Stimulated activated CD4-positive, alpha-beta T cell treated with anti-CD3 and anti-CD28 coated beads, TNF-alpha, amount 100 ng/mL, for 1 hour (primary cell): ENCODE measurements at regions not wholly inside any gene's neighbourhood (a gene's known extent, or its start where the extent isn't known, plus 50 kb on each side); places are given as distances from the start of the nearest gene placed in this dataset.
"Not testable (repeated sequence)": the region's sequence is repeated elsewhere in the genome, so short reads cannot be mapped to it uniquely, and the experiment has no call there.

Experiments used
- DNase-seq, 3 donors: peaks; one replicate each; pipeline ENCODE4 v3.0.0-alpha.2; 2020; ENCODE audit warnings: low read depth in 3 of 3, low spot score in 1 of 3

DNA sequence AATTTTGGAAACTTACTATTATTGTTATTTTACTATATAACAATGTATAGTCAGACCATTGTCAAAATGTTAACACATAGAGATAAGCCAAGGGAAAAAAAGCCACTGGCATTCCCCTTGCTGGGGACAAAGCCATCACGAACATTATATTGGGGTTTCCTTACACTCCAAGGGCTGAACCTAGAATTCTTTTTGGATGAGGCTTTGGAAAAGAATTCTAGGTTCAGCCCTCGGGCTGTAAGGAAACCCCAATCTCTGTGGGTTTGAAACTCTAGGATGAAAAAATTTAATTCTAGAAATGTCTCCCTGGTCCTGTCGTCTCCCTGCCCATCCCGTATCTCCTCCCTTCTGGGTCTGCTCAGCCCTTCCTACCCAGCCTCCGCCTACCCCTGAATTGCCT is 67.0 kb upstream of the SMAD6 start:
- no peak for DNase-seq

DNA sequence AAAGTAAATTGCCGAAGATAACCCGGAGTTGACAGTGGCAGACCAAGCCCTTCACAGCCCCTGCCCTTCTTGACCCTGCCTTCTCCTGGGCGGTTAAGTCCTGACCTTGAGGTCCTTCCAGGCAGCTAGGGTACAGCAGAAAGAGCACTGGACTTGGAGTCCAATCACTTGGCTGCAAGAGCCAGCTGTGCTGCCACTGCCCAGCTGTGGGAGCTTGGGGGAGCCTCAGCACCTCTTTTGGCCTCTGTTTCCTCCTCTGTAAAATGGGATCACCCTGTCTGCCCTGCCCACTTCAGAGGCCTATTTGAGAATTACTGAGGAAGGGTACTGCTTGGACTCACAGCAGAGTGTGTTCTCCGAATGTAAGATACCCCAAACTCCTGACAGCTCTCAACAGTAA is 66.2 kb upstream of the SMAD6 start:
- DNase-seq = no peak

DNA sequence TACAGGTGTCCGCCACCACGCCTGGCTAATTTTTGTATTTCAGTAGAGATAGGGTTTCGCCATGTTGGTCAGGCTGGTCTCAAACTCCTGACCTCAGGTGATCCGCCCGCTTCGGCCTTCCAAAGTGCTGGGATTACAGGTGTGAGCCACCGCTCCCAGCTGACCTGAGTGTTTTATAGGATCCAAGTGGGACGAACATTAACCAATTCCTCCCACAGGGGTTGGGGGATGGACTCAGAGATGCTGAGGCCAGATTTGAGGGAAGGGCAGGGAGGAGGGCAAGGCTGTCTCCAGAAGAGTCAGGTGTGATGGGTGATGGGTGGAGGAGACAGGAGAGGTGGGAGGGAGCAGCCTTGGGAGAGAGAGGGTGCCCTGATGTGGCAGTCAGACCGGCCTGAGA is 65.0 kb upstream of the SMAD6 start:
- not testable (repeated sequence) for DNase-seq

DNA sequence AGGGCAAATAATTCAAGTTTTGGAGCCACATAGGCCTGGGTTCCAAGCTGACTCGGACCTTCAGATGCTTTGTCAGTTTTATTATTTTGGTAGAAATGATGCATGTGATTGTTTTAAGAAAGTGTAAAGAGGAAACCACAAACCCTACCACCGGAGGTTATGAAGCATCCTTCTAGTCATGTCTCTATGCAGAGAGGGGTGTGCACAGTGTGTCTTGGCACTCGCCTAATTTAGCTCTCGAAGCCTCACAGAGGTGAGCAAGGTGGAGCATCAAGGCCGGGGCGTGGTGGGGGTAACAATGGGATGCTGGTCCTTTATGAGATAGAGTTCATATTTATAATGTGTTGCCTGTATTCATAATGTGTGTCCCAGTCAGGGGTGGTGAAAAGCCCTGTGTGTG is 63.7 kb upstream of the SMAD6 start:
- no peak for DNase-seq

- no peak for DNase-seq
Observed at GRCh38 chr15:66641485-66642315, 60.3 kb upstream of the SMAD6 start.

GRCh38 chr15:66642514-66642913 is 59.5 kb upstream of the SMAD6 start:
- DNase-seq = no peak

DNA sequence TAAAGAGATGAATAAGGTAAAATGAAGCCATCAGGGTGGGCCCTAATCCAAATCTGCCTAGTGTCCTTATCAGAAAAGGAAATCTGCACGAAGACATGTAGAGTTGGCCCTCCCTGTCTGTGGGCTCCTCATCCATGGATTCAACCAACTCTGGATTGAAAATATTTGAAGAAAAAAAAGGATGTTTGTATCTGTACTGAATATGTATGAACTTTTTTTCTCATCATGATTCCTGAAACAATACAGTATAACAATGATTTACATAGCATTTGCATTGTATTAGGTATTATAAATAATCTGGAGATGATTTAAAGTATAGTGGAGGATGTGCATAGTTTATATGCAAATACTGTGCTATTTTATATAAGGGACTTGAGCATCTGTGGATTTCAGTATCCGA is 59.0 kb upstream of the SMAD6 start:
- no peak for DNase-seq

- DNase-seq = no peak
Observed at GRCh38 chr15:66644000-66644787, 57.8 kb upstream of the SMAD6 start.

- DNase-seq = no peak
Observed at GRCh38 chr15:66644869-66645268, 57.2 kb upstream of the SMAD6 start.

- DNase-seq = no peak
Observed at GRCh38 chr15:66646308-66646707, 55.7 kb upstream of the SMAD6 start.

DNA sequence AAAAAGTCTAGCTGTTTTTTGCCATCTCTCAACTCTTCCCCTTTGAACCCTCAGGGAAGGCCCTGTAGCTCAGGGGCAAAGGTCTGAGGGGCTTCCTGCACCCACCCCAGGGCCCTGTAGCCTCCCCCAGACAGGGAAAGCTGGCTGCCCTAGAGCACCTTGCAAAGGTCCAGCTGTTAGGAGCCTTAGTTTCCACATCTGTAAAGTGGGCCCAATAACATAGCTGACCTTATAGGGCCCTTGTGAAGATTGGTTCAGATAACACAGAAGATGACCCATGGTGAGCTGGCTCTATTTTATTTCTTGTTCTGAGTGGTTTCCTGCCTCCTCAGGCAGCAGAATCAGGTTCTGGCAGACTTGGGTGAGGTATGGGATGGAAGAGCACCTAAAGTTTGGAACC is 55.2 kb upstream of the SMAD6 start:
- DNase-seq = no peak

DNA sequence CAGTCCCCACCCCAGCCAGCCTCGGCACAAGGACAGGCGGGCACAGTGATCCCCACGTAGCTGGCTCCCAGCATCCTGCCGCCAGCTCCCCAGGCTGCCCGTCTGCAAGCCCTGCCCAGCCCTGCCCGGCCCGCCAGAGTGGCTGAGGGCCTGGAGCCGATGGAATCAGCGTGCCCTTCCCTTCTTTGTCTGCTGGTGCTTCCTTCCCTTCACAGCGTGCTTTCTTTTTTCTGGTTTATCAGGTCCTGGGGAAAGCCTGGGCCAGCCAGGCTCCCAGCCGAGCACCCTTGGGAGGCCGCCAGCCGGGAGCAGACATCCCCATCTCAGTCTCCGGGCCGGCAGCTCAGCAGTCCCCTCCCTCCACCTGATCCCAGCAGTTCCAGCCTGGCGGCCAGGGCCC is 54.7 kb upstream of the SMAD6 start:
- no peak for DNase-seq

DNA sequence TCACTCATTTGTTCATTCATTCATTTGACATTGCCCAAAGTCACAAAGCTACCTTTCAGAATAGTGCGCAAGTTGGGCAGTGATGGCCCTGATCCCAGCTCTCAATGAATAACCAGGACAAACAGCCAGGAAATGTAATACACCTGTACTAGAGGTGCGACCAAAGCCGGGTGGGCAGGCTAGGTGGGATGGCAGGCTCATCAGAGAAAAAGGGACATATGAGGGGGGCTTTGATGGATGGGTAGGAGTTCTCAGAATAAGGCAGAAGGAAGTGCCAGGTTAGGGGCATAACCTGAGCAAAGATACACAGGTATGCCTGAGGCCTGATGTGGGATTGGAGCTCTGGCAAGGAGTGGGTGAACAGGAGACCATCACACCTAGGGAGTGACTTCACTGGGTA is 53.4 kb upstream of the SMAD6 start:
- no peak for DNase-seq

DNA sequence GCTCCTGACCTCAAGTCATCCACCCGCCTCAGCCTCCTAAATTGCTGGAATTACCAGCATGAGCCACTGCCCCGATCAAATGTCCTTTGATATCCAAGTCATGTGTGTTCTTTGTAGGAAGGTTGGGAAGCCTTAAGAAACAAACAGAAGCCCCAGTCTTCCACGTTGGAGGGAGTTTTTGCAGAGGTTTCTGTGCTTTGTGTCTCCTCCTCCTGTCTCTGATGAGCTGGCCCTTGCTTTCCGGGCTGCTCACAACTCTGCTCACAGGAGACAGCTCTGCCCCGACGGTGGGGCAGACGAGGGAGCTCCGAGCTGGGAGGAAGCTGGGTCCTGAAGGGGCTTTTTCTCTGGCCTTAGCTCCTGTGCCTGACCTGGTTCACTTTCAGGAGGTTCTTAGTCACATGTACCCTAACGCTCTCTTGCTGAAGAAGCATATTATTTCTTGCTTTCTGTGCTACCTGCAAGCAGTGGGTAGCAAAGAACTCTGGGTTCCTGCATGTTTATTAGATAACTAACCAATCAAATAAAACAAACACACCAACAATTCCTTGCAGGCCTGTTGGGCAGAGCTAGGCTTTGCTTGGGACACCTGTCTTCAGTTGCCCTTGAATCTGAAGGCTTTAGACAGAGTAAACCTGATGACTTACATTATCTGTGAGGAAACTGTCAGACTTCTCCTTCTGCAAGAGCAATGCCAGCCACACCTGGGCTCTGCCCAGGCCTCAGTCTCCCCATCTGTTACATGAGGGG is 52.6 kb upstream of the SMAD6 start:
- DNase-seq = no peak

- DNase-seq = no peak
Observed at GRCh38 chr15:66650433-66650832, 51.6 kb upstream of the SMAD6 start.

GRCh38 chr15:66651198-66651597 is 50.8 kb upstream of the SMAD6 start:
- no peak for DNase-seq

- no peak for DNase-seq
Observed at GRCh38 chr15:66651913-66652642, 50.0 kb upstream of the SMAD6 start.
